ENCODE measurements at regions not wholly inside any gene's neighbourhood (a gene's known extent, or its start where the extent isn't known, plus 50 kb on each side); places are given as distances from the start of the nearest gene placed in this dataset.

DNA sequence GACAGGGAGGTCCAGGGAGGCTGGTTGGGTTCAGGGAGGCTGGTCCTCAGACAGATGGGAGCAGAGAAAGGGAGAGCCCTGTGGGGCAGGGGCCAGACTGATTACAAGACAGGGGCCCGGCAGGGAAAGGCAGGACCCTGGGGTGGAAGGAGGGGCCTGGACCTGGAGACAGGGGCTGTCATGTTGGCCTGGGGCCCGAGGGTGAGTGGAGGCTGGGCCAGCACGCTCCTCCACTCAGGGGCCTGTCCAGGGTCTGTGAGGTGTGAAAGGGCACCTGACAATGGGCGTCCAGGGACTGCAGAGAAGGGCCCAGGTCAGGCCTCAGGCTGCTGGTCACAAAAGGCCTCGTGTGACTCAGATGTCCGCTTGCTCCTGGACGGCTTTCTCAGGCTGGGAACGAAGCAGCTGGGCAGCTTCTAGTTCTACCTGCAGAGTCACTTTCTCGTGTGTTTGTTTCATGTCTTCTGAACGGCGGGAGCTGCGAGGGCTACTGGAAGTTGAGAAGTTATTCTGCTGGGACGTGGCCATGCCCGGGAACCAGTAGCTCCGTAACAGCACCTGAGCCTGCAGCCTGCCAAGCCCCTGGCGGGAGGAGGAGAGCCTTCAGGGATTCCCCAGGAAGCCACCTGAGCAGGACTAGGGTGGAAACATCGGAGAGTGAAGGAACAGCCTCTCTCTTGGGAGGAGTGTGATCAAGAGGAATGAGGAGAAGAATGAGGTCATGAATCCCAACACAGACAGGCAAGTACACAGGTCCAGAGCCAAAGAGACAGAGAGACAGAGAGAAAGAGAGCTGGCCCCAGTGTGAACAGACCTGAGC lies 65.8 kb downstream of the KLF6 start:
- TF ChIP-seq CTCF (IDR thresholded peaks at IDR 0.05) = no peak
- no peak for TF ChIP-seq POLR2AphosphoS5 (IDR thresholded peaks at IDR 0.05; ENCODE audit: insufficient read depth in 1 of 2, low read depth in 1 of 2)

Data from vagina (tissue), 2 donors.